ENCODE measurements at regions not wholly inside any gene's neighbourhood (a gene's known extent, or its start where the extent isn't known, plus 50 kb on each side); places are given as distances from the start of the nearest gene placed in this dataset.
"Not testable (repeated sequence)": the region's sequence is repeated elsewhere in the genome, so short reads cannot be mapped to it uniquely, and the experiment has no call there.

GRCh38 chr3:22372292-22373062 lies 621.5 kb upstream of the ZNF385D start:
- peak in 1 of 4 donors; percentile 41 for DNase-seq (ENCODE audit: low read depth in 4 of 4, low spot score in 2 of 4)

DNA sequence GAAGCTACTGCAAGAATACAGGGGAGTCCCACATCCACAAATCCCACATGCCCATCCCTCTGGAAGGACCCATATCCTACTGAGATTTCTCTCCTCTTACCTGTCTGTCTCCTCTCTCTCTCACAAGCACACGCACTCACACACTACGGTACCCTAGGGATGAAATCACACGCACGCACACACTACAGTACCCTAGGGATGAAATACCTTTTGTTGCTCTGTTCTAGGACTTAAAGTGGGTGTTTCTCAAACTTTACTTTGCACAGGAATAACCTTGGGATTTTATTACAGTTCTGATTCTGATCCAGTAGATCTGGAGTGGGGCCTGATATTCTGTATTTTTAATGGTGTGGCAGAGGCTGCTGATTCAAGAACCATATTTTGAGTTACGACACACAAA lies 622.2 kb upstream of the ZNF385D start:
- DNase-seq (ENCODE audit: low read depth in 4 of 4, low spot score in 2 of 4) = no peak

DNA sequence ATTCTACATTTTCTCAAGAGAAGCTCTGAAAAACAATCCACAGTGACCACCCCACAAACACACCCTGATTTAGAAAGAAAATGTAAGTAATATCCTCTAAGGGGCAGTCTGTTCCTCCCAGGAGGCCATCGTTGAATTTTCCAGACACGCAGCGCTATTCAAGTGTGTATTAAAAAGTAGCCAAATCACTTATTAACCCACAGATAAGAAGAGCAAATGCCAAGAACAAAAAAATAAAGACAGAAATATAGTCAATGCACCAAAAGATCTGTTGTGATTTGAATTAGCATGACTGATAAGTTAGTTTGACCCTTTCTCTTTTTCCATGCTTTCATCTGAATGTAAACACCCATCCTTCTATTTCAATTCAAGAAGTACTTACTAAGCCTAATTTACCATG lies 622.8 kb upstream of the ZNF385D start:
- no peak for DNase-seq (ENCODE audit: low read depth in 4 of 4, low spot score in 2 of 4)

DNA sequence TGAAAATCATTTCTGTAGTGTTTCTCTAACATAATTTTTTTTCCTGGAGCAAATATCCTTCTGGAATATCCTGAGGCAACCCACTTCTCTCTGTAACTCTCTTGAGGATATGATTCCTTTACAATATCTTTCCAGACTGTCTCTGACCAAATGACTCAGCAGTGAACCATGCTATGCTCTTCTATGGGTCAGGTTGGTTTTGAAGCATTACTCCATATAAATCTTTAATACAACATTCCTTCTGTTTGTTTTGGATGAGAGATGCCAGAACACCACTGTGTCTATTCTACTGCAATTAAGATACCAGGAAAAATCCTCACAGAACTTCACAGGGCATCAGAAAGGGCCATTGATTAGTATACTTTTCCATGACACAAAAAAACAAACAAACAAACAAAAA lies 626.4 kb upstream of the ZNF385D start:
- DNase-seq (ENCODE audit: low read depth in 4 of 4, low spot score in 2 of 4) = no peak

DNA sequence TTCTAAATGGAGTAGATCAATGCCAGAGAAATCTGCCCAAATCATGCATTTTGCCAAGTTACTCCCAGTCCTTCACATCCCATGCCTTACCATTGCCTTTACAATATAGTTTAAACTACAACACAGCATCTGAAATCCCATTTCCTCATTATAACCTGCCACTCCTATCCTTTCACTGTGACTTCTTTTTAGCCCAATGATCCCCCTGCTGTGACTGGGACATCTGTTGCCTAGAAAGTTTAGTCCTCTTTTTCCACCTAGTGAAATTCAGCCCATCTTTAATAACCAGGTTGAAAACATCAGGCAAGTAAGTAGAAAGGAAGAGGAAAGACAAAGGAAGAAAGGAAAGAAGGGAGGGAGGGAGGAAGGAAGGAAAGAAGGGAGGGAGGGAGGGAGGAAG lies 627.9 kb upstream of the ZNF385D start:
- no peak for DNase-seq (ENCODE audit: low read depth in 4 of 4, low spot score in 2 of 4)

DNA sequence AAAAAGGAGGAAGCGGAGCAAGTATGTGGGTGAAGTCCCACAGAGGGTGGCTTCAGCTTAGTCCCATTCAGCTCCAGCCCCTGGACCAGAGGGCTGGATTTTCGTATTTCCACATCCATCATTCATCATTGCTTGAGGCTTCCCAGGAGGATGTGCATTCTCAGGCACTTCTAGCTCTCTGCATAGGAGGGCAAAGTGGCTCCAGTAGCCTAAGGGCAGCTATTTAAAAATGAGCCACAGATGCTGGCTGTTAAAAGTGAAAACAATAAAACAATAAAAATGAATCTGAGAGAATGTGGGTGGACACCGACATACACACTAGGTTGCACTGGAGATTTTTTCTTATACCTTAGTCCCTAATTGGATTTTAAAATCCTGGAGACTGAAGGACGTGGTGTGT lies 629.2 kb upstream of the ZNF385D start:
- DNase-seq (ENCODE audit: low read depth in 4 of 4, low spot score in 2 of 4) = no peak

DNA sequence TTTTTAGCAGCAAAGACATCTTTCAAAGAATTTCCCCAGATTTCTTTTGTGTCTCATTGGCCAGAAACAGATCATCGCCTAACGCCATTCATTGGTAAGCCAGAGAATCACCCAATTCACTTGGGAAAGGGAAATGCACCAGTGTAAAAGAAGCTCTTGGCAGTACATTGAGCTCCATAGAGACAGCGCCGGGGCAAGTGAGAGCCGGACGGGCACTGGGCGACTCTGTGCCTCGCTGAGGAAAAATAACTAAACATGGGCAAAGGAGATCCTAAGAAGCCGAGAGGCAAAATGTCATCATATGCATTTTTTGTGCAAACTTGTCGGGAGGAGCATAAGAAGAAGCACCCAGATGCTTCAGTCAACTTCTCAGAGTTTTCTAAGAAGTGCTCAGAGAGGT lies 630.6 kb upstream of the ZNF385D start:
- DNase-seq (ENCODE audit: low read depth in 4 of 4, low spot score in 2 of 4) = not testable (repeated sequence)

DNA sequence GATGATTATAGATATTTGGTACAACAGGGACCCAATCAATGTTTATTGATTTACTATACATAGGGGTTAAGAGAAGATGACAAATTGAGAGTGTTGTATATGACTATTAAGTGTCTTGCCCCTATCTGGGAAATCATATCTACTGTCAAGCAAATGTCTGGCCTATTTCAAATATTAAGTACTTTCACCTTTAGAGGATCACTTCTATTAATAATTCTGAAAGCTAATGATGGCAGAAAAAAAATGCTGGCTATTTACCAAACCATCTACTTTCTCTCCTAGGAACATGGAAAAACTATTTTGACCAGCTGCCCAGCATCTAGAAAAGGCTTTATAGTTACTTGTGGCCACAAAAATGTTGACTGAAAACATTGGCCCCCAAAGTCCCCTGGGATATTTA lies 632.3 kb upstream of the ZNF385D start:
- no peak for DNase-seq (ENCODE audit: low read depth in 4 of 4, low spot score in 2 of 4)

DNA sequence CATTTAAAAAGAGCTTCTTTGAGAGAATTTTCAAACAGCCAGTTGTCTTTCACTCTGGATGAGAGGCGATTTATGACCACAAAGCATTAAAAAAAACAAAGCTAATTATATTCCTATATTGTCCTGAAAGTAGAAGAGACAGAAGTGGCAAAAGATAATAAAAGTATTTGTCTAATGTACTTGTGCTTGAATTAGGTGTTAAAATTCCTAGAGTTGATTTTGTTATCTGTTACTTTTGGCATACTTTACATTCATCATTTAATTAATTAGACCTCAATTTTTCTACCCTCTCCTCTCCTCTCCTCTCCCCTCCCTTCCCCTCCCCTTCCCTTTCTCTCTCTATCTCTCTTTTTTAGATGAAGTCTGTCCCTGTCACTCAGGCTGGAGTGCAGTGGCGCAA lies 635.1 kb upstream of the ZNF385D start:
- no peak for DNase-seq (ENCODE audit: low read depth in 4 of 4, low spot score in 2 of 4)

DNA sequence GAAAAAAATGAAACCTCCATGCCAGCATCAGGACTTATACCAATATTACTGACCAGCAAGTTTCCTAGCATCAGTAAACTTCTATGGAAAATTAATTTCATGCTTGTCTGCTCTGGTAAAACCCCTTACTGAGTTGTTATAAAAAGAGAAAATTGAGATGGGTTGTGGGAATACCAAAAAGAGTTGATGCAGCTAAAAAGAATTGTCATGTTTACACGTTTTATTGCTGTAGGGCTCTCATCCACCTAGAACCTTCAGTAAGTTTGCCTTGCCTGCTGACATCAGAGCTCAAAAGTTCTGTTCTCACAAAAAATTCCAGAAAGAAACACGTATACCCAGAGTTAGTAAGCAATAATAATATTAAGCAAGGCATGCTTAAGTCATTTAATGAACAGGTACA lies 641.3 kb upstream of the ZNF385D start:
- DNase-seq (ENCODE audit: low read depth in 4 of 4, low spot score in 2 of 4) = no peak

DNA sequence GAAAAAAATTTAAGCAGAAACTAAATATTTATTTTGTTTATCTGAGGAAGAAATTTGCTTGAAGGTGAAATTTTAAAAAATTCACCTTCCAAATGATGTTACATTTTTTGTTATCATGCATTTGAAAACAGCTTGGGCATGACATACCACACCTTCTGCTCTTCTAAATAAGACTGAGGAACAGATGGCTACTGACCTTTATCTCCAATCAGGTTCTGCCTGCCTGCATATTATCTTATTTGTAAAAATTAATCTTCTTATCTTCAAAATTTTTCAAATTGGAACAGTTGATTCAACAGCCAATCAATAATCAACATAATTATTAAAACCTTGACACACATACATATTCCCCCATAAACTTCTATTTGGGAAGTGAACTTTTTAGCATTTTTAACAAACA lies 641.8 kb upstream of the ZNF385D start:
- DNase-seq (ENCODE audit: low read depth in 4 of 4, low spot score in 2 of 4) = no peak

DNA sequence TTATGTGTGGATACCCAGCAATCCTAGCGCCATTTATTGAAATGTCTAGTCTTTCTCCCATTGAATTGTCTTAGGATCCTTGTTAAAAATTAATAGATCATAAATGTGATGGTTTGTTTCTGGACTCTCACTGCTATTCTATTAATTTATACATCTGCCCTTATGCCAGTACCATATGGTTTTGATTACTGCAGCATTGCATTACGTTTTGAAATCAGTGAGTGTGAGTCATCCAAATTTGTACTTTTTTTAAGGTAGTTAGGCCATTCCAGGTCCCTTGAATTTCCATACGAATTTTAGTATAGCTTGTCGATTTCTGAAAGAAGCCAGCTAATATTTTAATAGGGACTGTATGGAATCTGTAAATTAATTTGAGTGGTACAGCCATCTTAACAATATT lies 648.6 kb upstream of the ZNF385D start:
- no peak for DNase-seq (ENCODE audit: low read depth in 4 of 4, low spot score in 2 of 4)

- no peak for DNase-seq (ENCODE audit: low read depth in 4 of 4, low spot score in 2 of 4)
Measured at GRCh38 chr3:22401499-22401898, 650.5 kb upstream of the ZNF385D start.

DNA sequence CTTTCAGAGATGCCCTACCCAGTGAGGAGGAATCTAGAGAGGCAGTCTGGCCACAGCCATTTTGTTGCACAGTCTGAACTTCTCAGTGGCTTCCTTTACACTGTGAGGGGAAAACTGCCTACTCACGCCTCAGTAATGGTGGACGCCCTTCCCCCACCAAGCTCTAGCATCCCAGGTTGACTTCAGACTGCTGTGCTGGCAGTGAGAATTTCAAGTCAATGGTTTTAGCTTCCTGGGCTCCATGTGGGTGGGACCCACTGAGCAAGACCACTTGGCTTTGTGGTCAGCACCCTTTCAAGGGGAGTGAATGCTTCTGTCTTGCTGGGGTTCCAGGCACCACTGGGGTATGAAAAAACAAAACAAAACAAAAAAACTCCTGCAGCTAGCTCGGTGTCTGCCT lies 663.2 kb upstream of the ZNF385D start:
- DNase-seq (ENCODE audit: low read depth in 4 of 4, low spot score in 2 of 4) = no peak

- DNase-seq (ENCODE audit: low read depth in 4 of 4, low spot score in 2 of 4) = not testable (repeated sequence)
Measured at GRCh38 chr3:22416838-22417446, 665.9 kb upstream of the ZNF385D start.

DNA sequence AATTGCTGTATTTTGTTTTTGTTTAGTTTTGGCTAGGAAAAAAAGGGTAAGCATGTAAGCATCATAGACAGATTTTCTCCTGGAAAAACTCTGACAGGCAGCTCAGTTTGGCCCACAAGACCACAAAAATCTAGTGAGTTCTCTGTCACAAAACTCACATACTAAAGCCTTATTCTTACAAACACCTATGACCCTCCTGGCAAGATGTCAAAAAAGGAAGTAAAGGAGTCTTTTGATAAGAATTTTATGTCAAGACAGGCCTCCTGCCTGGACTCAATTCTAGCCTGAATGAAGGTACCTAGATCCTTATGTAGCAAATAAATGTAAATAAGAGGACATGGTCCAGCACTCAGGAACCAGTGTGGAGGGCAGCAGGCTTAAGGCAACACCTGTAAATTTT lies 668.3 kb upstream of the ZNF385D start:
- DNase-seq (ENCODE audit: low read depth in 4 of 4, low spot score in 2 of 4) = no peak

- no peak for DNase-seq (ENCODE audit: low read depth in 4 of 4, low spot score in 2 of 4)
Measured at GRCh38 chr3:22421589-22421988, 670.6 kb upstream of the ZNF385D start.

DNA sequence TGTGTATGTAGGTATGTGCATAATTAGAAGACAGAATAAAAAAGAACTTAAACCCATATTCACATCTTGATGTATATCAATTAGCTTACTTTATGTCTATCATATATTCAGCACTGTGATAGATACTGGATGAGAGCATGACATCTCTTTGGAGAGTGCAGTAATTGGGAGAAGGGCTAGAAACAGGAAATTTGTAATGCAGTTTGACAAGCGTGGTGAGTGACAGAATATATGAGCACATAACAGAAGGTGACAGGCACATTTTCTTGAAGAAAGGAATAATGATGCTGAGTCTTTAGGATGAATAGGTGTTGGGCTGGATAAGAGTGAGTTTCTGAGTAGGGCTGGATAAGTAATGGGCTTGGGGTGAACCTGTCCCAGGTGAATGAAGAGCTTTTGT lies 680.3 kb upstream of the ZNF385D start:
- DNase-seq (ENCODE audit: low read depth in 4 of 4, low spot score in 2 of 4) = no peak

DNA sequence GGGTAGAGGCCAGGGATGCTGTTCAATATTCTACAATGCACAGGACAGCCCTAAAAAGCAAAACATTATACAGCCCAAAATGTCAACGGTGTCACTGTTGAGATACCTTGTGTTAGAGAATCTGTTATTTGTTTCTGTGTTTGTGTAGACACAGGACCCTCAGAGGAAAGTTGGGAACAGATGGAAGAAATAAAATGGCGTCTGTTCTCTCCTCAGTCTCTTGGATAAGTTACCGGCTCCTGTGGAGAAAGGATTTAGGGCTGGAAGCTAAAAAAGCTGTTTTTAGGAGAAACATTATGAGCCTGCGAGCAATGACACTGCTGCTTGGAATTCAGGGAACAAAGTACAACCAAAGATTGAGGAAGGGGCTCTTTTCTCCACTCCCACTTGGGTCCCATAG lies 688.6 kb upstream of the ZNF385D start:
- no peak for DNase-seq (ENCODE audit: low read depth in 4 of 4, low spot score in 2 of 4)

DNA sequence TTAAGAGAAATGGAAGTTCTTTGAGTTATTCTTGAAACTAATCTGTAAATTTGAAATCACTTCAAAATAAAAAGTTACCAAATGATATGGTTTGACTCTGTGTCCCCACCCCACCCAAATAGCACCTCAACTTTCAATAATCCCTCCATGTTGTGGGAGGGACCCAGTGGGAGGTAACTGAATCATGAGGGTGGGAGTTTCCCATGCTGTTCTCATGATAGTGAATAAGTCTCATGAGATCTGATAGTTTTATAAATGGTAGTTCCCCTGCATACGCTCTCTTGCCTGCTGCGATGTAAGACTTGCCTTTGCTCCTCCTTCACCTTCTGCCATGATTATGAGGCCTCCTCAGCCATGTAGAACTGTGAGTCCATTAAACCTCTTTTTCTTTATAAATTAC lies 690.7 kb upstream of the ZNF385D start:
- no peak for DNase-seq (ENCODE audit: low read depth in 4 of 4, low spot score in 2 of 4)

GRCh38 chr3:22443571-22444233 lies 692.7 kb upstream of the ZNF385D start:
- DNase-seq (ENCODE audit: low read depth in 4 of 4, low spot score in 2 of 4) = no peak

- DNase-seq (ENCODE audit: low read depth in 4 of 4, low spot score in 2 of 4) = not testable (repeated sequence)
Measured at GRCh38 chr3:22445336-22445735, 694.3 kb upstream of the ZNF385D start.
